ENCODE measurements at regions not wholly inside any gene's neighbourhood (a gene's known extent, or its start where the extent isn't known, plus 50 kb on each side); places are given as distances from the start of the nearest gene placed in this dataset.

DNA sequence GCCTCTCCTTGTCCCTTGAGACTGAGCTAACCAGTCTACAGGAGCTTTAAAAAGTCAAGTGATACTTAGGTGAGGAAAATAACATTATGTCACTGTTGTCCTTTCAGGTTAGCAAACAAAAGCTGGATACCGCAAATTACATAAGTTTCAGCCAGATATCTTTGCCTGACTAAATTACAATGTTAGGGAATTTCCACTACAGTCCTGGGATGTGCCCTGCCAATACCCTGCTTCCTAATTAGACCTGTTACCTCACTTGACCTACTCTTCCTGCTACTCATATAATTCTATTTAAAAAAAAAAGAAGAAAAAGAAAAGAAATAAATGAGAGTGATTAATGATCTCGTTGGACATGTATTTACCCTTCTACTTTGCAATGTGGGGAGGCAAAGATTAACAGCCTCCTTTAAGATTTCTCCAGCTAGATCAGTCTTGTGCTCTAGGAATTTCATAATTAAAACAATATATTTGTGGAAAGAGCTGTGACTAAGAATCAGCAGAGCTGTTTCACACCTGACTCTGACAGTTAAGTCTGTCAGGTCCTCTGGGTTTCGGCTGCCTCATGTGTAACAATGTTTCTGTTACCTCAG, 318.9 kb downstream of the HDGFL1 start:
- no peak for DNase-seq

DNA sequence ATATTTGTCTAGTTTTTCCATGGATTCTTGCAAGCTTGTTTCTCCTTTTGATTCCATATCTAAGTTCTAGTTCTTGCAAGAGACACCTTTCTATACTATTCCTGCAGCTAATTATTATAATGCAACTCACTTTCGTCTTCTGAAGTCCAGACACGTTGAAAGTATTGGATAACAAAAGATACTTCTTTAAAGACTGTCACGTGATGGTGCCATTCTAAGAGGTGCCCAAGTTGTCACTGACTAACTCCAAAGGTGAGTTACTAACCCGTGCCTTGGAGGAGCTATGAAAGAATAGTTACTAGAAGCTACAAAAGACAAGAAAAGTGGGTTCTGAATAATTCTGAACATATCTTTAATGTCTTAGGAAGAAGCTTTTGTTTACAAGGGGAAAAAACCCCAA, 322.6 kb downstream of the HDGFL1 start:
- no peak for DNase-seq

DNA sequence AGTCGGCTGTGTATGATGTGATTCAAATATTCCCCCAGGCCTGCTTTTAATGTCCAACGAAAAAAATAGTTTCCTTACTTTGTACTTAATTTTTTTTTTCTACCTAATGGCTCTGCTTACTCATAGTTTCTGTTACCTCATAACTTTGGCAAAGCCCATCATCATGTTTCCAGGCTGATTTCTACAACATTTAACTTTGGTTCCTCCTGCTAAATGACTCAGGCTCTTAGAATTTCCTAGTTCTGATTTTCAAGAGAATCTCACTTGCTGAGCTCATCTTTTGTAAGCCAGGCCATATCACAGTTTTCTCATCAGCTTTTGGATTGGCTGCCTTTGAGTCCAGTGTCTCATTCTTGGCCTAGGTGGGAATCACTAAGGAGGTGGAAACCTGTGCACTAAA, 323.1 kb downstream of the HDGFL1 start:
- no peak for DNase-seq

DNA sequence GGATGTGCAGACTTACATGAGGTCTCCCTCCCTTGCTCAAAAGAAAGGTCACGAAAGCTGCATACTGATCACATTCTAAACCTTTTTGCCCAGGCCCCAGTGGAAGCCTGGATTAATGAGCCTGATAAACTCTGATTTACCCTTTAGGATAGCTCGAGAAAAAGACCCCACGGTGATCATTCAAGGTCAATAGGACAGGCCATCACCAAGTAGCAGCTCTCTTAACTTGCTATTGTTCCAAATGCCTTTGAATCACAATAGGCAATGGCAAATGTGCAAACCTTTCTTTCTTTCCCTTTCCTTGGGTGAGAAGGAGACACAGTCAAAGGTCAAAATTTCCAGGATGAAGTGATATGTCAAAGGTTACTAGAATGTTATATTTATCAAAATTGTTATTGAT, 327.3 kb downstream of the HDGFL1 start:
- DNase-seq, result no peak

DNA sequence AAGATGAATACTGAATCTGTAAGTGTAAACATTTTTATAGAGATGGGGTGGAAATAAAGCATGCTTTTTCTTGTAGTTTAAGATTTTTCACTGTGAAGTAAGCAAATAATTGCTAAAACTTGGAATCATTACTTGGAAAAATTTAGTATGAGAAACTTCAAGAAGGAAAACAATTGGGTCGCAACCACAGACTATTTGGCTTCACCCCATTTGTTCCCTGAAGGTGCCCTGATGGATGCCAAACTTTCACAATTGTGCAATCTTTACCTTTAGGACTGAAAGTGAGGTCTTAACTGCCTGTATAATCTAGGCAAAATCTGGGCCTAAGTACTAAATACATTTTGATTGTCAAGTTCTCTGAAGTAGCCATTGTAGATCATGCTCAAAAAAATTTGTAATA, 330.1 kb downstream of the HDGFL1 start:
- DNase-seq, result no peak

DNA sequence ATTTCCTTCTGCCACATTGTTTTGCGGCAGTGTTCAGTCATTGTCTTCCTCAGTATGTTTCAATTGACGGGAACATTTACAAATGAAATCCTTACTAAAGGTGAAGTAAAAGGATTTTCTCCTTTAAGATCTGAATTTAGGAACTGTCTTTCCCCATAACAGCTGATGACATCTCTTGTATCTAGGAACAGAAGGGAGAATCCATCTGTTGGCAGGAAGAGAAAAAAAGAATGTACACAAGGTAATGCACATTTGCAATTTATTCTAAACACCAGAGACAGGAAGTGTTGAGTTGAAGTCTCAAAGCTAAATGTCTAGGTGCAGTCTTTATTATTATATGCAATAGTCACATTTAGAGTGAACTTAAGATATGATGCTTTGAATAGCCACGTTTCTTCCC, 334.5 kb downstream of the HDGFL1 start:
- no peak for DNase-seq

DNA sequence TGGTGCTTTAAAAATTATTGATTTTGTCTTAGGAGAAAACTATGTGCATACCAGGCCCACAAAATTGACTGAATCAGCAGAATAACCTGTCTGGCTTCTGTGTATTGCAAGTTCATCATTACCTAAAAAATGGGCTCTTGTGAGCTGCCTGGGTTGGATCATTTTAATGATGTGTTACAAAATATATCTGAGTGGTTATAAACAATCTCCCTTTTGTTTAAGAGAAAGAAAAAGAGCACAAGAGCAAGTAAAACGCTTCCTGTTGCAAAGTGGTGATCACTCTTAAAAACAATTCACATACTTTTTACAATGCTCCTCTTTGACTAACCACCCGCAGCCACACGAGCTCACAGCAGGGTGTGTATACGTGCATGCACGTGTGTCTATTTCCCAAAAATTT, 335.1 kb downstream of the HDGFL1 start:
- no peak for DNase-seq

DNA sequence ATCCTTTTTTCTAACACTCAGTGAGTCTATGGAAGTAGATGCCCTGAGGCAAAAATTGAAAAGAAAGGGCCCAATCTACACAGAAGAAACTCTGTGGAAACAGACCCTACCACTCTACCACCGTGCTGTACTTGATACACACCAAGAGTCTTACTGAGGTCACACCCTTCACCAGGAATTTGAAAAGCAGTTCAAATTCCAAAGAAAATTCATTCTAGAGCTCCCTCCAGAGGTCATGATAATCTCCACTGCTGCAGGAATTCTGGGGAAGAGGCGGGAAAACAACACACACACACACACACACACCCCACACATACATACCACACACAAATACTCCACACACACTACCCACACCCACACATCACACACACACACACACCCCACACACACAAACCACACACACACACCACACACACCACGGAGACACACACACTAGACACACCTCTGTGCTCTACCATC, 336.8 kb downstream of the HDGFL1 start:
- no peak for DNase-seq

DNA sequence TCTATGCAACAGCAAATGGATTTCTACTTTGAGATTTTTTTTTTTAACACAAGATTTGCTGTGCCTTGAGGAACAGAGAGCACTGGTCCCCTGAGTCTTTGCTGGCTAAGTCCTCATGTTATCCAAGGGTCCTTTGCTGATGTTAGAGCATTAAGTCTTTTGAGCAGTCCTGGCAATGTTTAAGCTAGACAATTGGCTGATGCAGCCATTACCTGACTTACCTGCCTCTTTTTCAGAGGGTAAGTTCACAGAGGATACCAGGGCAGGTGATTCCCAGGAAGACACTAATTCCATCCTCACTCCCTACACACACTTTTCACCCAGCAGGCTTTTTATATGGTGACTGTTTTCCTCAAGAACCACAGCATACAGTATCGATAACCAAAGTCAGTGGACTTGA, 337.7 kb downstream of the HDGFL1 start:
- no peak for DNase-seq

DNA sequence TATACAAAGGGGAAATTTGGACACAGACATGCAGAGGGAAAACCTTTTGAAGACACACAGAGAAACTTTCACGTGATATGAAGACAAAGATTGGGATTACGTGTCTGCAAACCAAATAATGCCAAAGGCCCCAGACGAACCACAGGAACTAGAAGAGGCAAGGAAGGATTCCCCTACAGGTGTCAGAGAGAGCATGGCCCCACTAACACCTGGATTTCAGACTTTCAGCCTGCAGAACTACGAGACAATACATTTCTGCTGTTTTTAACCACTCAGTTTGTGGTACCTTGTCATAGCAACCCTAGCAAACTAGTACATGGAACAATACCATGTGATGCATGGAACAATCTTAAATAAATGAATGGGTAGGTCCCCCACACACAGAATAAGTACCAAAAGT, 341.0 kb downstream of the HDGFL1 start:
- DNase-seq, result no peak

DNA sequence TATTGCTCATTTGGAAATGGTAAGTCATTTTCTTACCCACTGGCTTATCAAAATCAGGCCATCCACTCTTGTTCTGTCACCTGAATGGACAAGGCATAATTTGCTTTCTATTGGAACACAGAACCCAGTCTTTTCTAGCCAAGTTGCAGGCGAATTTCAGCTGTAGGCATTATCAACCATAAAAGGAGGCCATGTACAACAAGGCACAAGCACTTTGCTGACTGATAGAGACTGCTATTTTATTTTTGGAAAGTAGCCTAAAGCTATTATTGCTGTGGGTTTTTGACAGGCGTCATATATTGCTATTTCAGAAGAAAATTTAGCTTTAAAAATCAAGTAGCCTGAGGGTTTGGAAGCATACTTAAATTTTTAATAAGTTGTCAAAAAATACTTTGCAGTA, 344.2 kb downstream of the HDGFL1 start:
- no peak for DNase-seq

DNA sequence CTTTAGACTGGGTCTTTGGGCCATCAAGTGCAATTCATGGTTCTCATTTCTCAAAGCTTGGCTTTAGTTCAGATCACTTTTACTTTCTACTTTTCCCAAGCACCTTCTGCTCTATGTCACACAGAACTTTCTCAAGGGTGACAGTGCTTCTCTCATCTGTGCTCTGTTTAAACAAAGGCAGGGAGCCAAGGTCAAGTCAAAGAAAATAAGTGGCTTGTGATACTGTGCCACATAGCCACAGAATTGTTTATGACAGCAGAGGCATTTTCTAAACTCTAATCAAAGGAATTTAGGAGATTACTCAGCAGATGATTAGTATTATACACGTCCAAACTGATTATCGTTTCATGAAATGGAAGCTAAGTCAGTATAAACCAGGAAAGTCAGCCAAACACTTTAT, 348.0 kb downstream of the HDGFL1 start:
- no peak for DNase-seq

DNA sequence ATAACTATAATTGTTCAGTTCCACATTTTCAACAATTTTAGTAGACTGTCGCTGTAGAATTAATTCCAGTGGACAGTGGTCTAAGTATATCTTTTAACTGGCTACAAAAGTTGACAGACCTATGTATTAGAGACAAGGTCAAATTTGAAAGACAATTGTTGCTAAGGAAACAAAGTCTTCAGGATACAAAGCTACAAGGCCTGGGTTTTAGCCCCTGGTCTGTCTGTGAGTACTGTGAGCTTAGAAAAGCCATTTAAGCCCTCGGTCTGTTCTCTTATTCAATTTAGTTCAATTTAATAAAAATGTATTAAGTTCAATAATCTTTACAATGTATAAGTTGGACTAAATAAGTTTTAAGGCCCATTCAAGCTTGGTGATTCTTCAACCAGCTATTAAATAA, 352.5 kb downstream of the HDGFL1 start:
- no peak for DNase-seq

DNA sequence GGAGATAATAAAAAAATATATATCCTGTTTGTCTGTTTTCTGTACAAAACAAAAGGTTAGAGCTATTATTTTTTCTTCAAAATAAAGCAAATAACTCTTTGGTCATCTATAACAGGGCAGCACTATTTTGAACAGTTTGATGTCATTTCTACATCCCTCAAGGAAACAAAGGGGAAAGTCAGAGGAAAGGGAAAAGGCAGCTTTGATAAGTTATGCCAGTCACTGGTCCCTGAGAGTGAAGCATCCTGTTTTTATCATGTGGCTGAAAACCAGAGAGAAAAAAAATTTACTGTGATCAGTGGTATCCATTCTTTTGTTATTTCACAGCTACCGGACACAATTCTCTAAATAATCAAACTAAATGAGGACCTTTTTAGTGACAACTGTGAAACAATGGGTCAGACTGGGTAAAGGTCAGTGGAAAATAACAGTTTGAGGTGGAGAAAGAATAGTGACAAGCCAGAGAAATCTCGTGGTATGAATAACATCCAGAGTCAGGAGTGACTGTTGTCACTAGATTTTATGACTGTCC, 356.0 kb downstream of the HDGFL1 start:
- no peak for DNase-seq

DNA sequence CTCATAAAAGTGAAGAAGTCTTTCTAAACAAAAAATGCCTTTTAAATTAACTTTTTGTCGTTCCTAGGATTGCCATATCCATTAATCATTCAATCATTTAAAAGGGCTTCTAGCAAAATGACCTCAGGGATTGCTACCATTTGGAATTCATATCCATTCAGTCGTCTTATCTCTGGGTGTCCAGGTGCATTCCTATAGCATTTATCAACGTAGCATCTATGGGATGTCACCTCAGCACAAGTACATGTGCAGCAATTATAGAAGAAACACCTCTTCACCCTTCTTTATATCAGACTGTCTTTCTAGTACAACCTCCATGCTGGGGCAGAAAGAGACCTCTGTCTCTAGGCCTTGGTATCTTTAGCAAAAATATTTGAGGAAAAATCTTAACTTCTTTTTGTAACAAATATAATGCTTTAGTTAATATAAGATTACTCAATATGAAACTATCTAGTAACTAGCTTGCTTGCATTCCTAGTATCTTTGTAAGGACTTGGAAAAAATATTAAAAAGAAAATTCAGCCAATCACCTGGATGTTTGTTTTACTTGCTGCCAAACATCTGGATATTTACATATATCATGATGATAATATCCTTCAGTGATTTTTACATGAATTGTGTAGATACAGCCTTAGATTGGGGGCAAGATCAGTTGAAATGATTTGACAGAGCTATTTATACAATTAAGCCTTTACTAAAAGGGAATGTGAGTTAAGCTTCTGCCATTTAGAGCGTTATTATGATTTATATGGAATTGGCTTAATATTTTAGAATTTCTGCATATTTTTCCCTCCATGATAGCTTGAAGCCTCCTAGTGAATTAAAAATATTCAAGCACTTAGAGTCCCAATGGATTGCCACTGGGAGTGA, 356.8 kb downstream of the HDGFL1 start:
- DNase-seq, result no peak

DNA sequence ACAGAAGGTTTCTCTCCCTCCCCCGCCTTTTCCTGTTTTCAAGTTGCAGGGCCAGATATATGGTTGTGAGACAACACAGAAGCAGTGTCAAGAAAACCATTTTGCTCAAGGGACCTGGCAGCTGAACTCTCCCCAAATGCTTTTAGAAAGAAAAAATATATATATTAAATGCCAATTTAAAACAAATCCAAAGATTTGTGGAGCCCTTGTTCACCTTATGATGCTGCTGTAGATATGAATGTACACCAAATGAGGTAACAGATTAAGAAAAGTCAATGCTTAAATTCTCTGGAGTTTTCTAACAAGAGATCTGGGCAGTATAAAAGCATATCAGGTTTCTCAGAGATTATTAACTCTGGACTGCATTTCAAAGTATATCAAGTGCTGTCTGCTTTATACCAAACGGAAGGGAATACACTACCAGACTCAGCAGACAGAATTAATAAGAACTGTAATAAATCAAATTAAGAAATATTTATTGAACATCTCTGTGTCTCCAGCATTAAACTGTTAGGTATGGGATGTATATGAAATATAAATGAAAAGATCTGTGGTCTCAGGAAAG, 357.5 kb downstream of the HDGFL1 start:
- DNase-seq, result no peak

DNA sequence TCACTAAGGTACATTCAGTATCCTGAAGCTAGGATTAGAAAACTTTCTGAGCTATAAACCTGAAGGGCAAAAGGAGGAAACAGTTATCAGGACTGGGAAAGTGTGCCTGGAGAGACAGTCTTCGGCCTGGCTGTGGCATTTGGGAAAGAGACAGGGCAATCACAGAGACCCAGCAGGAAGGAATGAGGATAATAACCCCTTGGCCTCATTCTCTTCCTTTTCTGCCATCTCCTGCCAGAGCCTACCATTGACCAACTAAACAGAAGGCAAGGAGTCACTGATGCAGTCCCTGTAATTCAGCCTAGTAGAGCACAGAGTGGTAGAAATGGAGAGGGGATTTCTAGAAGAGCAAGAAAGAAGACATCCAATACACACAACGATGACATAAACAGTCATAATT, 359.4 kb downstream of the HDGFL1 start:
- DNase-seq, result no peak

DNA sequence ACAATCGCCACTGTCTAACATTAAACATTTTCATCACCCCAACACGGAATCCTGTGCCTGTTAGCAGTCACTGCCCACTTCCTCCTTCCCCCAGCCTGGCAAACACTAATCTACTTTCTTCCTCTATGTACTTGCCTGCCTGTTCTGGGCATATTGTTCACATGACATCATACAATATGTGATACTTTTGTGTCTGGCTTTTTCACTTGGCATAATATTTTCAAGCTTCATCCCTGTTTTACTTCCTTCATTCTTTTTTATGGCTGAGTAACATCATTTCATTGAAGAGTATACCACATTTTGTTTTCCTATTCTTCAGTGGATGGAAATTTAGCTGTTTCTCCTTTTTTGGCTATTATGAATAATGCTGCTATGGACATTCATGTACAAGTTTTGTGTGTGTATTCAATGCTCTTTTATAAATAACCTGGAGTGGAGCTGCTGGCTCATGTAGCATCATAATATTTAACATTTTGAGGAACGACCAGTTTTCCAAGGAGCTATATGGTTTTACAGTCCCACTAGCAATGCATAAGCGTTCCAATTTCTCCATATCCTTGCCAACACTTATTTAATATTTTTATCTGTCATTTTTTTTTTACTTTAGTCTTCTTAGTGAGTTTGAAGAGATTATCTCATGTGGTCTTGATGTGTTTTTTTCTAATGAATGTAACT, 360.1 kb downstream of the HDGFL1 start:
- DNase-seq, result peak; percentile 7

DNA sequence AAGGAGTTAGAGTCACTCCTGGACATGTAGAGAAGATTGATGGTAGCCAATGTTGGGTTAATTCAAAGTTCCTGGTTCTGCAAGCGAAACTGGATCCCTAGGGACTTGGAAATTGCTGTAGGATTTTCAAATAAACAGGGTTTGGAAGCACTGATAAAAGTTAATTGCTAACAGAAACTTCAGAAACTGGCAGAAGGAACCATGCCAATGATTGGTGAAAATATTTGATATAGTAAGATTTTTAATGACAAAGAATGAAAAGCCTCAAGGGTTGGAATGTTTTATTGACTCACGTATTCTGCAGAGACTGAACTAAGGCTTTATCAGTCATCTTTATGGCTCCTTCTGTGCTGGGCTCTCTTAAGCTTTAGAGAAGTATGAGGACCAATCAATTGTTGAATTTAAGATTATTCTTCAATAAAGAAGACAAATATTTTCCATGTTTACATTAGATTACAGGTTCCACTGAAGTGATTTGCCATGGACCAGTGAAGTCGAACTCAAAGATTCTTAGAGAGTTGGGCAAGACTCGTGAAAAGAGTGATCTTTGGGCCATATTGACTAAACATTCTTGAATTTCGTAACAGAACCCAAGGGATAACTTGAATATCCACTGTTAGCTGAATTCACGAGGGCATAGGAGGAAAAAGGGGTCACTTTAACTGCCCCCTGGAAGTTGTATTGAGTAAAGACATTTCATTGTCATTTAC, 371.4 kb downstream of the HDGFL1 start:
- DNase-seq, result no peak

DNA sequence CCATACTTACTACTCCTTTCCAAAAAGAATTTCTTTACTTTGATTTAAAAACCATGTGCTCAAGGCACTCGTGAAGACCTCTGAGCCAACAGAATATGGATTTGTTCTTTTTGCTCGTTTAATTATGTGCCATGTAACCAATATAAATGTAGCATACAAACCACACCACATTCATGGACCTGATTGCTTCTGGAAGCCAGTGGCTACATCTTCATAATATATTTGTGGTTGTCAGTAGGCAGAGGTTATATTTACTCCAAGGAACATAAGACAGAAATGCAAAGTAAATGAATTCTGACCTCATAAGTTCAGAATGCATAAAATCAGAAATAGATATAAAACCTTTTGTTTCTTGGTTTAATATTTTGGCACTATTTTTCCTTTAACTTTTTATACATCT, 373.0 kb downstream of the HDGFL1 start:
- no peak for DNase-seq

DNA sequence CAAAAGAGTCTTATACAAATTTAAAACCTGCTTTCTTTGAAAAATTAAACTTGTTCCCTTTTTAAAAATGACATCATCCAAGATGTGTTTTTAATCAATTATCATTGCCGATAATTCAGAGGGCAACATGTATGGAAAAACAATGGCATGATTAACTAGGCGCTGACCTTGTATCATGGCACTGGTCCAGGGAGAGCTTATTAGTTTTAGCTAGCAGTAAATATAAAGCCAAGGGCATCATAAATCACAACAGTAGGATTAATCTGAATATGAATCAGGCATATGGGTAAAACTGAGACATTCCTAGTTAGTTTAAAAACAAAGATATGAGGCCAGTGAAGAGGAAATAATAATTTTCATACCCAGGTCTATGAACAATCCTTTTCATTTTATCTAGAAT, 374.0 kb downstream of the HDGFL1 start:
- DNase-seq, result no peak

DNA sequence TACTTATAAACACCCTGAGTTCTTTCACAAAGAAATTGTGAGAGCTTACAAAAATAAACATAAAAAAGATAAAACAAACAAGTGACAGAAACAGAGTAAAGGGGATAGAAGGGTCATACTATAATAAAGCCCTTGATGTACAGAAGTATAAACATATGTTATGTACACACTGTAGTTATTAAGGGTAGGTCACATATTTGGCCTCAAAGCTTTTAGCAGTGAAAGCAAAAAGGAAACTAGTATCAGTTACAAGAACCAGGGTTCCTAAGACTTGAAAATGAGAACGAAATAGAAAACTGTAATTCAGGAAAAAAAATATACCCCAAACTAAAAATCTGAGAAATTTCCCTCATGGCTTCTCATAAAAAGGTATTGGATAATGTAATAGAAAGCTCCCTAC, 380.6 kb downstream of the HDGFL1 start:
- DNase-seq, result no peak

DNA sequence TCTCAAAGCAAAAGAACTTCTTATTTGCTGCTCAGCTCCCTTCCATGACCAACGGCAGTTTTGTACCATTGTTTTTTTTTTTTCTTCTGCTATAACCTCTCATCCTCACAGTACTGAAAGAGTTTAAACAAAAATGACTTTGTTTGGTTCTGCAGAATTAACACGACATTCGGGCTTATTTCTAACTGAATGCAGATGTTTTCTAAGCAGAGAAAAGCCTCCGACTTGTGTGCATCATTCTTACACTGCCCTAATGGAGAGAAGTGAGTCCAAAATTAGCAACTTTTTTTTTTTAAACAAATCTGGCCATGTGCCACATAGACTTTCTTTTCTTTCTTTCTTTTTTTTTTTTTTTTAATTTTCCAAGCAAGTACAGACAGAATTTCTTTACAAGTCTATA, 382.7 kb downstream of the HDGFL1 start:
- no peak for DNase-seq

All from RPMI8226 (cell line).